Osteocyte (in vitro differentiated cells): ENCODE measurements at regions not wholly inside any gene's neighbourhood (a gene's known extent, or its start where the extent isn't known, plus 50 kb on each side); places are given as distances from the start of the nearest gene placed in this dataset.

Experiments used
- DNase-seq: peaks from one replicate; pipeline ENCODE4 v3.0.0; 2021; ENCODE audit warnings: mixed read lengths; ENCODE audit not compliant: unreplicated experiment; ENCODE audit errors: extremely low spot score
- H3K27ac Mint-ChIP-seq: one replicate; pipeline ENCODE4 v1.8.0; 2021; ENCODE audit warnings: mild to moderate bottlenecking, mixed read lengths; ENCODE audit not compliant: unreplicated experiment
- H3K27me3 Mint-ChIP-seq: one replicate; pipeline ENCODE4 v1.8.0; 2021; ENCODE audit warnings: mixed read lengths; ENCODE audit not compliant: unreplicated experiment
- H3K36me3 Mint-ChIP-seq: one replicate; pipeline ENCODE4 v1.8.0; 2021; ENCODE audit warnings: mixed read lengths; ENCODE audit not compliant: unreplicated experiment
- H3K4me1 Mint-ChIP-seq: one replicate; pipeline ENCODE4 v1.8.0; 2021; ENCODE audit warnings: mixed read lengths; ENCODE audit not compliant: unreplicated experiment
- H3K4me3 Mint-ChIP-seq: one replicate; pipeline ENCODE4 v1.8.0; 2021; ENCODE audit warnings: mild to moderate bottlenecking, moderate library complexity, mixed read lengths; ENCODE audit not compliant: unreplicated experiment
- H3K9me3 Mint-ChIP-seq: one replicate; pipeline ENCODE4 v1.8.0; 2021; ENCODE audit warnings: mixed read lengths; ENCODE audit not compliant: unreplicated experiment
- TF ChIP-seq, protein P1 (sequence below): fragments of 200-600 bp; sonication (generic); IDR thresholded peaks from 2 replicates; pipeline ENCODE4 v1.5.0; 2021; ENCODE audit warnings: antibody characterized with exemption, mild to moderate bottlenecking, moderate library complexity

DNA sequence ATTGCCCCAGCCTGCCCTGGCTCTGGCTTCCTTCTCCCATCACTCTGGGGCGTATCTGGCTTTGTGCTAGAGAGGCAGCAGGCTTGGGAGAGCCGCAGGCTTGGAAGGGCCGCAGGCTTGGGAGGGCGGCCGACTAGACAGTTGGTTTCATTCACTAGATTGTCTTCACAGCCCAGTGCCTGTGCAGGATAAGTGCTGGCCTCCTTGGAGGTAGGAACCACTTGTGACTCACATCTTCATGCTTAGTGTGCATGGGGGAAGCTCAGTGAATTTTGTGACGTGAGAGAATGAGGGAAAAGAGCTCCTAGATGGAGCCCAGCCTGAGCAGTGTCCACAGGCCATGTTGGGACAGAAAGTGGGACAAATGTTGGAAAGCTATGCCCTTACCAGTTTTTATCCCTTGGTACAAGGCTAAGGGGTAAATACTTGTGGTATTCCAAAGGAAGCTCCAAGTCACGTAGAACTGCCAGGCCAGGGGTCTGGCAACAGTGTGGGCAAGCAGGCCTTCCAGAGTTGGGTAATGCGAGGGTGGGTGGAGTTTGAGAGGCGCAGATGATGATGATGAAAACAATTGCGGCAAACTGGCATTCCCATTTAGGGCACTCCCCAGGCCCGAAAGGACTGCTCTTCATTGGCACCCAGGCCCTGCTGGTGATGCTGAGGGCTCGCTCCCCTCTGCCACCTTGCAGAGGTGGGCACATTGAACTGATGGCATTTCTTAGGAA, 100.1 kb downstream of the DDX1 start:
- Mint-ChIP-seq H3K36me3 (no peaks in the 10 kb centered on the region), H3K4me3 (no peak overlapping the region), H3K27ac (no peak overlapping the region), H3K9me3 (no peaks in the 10 kb centered on the region), H3K27me3 (peaks cover 33% of the 10 kb centered on the region), H3K4me1 (no peaks in the 10 kb centered on the region)
- no peak for DNase-seq
- TF ChIP-seq, protein P1, sequence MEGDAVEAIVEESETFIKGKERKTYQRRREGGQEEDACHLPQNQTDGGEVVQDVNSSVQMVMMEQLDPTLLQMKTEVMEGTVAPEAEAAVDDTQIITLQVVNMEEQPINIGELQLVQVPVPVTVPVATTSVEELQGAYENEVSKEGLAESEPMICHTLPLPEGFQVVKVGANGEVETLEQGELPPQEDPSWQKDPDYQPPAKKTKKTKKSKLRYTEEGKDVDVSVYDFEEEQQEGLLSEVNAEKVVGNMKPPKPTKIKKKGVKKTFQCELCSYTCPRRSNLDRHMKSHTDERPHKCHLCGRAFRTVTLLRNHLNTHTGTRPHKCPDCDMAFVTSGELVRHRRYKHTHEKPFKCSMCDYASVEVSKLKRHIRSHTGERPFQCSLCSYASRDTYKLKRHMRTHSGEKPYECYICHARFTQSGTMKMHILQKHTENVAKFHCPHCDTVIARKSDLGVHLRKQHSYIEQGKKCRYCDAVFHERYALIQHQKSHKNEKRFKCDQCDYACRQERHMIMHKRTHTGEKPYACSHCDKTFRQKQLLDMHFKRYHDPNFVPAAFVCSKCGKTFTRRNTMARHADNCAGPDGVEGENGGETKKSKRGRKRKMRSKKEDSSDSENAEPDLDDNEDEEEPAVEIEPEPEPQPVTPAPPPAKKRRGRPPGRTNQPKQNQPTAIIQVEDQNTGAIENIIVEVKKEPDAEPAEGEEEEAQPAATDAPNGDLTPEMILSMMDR, result no peak

- Mint-ChIP-seq H3K9me3 (no peaks in the 10 kb centered on the region), H3K4me1 (no peaks in the 10 kb centered on the region), H3K27me3 (peaks cover 25% of the 10 kb centered on the region), H3K36me3 (no peaks in the 10 kb centered on the region), H3K27ac (no peak overlapping the region), H3K4me3 (no peak overlapping the region)
- no peak for DNase-seq
- TF ChIP-seq, protein P1, result no peak
Observed at GRCh38 chr2:15692551-15693377, 101.1 kb downstream of the DDX1 start.

DNA sequence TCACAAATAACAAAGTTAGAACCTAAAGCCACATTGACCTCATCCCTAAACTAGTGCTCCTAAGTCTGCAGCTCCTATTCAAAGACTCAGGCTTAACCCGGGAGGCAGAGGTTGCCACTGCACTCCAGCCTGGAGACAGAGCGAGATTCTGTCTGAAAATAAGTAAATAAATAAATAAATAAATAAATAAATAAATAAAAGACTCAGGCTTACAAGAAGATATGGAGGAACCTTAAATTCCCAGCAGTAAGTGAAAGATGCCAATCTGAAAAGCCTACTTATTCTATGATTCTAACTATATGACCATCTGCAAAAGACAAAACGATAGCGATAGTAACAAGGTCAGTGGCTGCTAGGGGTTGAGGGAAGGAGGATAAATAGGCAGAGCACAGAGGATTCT, 101.7 kb downstream of the DDX1 start:
- Mint-ChIP-seq H3K9me3 (no peaks in the 10 kb centered on the region), H3K4me3 (no peak overlapping the region), H3K27ac (no peak overlapping the region), H3K4me1 (no peaks in the 10 kb centered on the region), H3K36me3 (no peaks in the 10 kb centered on the region), H3K27me3 (peaks cover 21% of the 10 kb centered on the region)
- no peak for DNase-seq
- TF ChIP-seq, protein P1, result no peak

DNA sequence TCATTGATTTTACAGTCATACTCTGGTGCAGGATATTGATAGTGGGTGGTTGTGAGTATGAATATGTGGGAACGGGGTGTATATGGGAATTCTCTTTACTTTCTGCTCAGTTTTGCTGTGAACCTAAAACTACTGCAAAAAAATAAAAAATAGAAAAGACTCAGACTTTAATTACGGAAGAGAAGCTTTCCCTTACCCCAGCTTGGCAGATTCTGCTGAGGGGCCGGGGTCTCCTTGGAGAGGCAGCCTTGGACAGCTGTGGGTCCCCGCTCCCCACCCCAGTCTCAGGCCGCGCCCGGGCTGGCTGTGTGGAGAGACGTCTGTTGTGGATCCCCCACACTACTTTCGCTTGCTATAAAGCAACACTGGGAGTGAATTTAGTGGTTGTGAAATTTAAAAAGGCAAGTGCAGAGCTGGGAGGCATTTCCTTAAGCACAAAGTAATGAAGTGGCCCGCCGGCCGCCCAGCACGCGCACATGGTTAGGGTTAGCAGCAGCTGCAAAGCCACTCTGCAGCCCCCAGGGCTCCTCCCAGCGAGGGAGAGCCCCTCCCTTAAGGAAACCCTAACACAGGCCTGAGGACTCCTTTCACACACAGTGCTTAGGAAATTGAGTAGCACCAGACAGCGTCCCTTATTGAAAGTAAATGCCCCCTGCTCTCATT, 102.4 kb downstream of the DDX1 start:
- no peak overlapping the region for H3K4me3 Mint-ChIP-seq
- TF ChIP-seq, protein P1, result no peak
- no peaks in the 10 kb centered on the region for H3K36me3 Mint-ChIP-seq
- DNase-seq, result no peak
- H3K27ac Mint-ChIP-seq, result no peak overlapping the region
- H3K9me3 Mint-ChIP-seq, result no peaks in the 10 kb centered on the region
- H3K27me3 Mint-ChIP-seq, result peaks cover 14% of the 10 kb centered on the region
- H3K4me1 Mint-ChIP-seq, result no peaks in the 10 kb centered on the region

DNA sequence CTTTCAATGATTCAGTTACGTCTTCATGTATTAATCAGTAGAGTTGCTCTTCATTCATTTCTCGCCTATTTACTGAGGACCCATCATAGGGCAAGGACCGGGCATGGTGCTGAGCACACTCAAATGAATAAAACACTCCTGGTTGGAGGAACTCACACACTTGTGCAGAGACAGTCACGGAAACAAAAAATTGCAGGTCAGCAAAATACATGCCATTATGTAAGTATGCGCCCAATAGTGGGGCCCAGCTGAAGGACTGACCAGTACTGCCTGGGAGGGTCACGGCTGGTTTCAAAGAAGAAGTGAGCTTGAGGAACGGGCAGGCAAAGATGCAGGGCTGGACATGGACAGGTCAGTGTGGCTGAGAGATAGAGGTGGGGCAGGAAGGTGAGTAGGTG, 102.9 kb downstream of the DDX1 start:
- H3K36me3 Mint-ChIP-seq, result no peaks in the 10 kb centered on the region
- no peak for DNase-seq
- H3K4me3 Mint-ChIP-seq, result no peak overlapping the region
- H3K9me3 Mint-ChIP-seq, result no peaks in the 10 kb centered on the region
- H3K27me3 Mint-ChIP-seq, result peaks cover 11% of the 10 kb centered on the region
- TF ChIP-seq, protein P1, result no peak
- H3K27ac Mint-ChIP-seq, result no peak overlapping the region
- no peaks in the 10 kb centered on the region for H3K4me1 Mint-ChIP-seq
